Thyroid gland (tissue), 4 donors: ENCODE measurements at regions not wholly inside any gene's neighbourhood (a gene's known extent, or its start where the extent isn't known, plus 50 kb on each side); places are given as distances from the start of the nearest gene placed in this dataset.

ENCODE experiments used
- POLR2A ChIP-seq, 2 donors: fragments of 450-650 bp; IDR thresholded peaks; one replicate each; pipeline ENCODE4 v1.6.1; 2017; ENCODE audit warnings: antibody characterized with exemption in 2 of 2, mild to moderate bottlenecking in 2 of 2, moderate library complexity in 1 of 2
- TF ChIP-seq, protein P1 (sequence below), 6 experiments: fragments of 200-600 bp in 3 of 6; fragments of 450-650 bp in 3 of 6; sonication (generic) in 3 of 6; IDR thresholded peaks; one replicate each; pipeline ENCODE4 v1.5.1; 2016 to 2019; ENCODE audit warnings: antibody characterized with exemption in 6 of 6, mild to moderate bottlenecking in 2 of 6, inconsistent platforms in 1 of 6, moderate library complexity in 1 of 6

GRCh38 chr2:236896688-236897087 lies 189.0 kb upstream of the COPS8 start:
- TF ChIP-seq, protein P1, sequence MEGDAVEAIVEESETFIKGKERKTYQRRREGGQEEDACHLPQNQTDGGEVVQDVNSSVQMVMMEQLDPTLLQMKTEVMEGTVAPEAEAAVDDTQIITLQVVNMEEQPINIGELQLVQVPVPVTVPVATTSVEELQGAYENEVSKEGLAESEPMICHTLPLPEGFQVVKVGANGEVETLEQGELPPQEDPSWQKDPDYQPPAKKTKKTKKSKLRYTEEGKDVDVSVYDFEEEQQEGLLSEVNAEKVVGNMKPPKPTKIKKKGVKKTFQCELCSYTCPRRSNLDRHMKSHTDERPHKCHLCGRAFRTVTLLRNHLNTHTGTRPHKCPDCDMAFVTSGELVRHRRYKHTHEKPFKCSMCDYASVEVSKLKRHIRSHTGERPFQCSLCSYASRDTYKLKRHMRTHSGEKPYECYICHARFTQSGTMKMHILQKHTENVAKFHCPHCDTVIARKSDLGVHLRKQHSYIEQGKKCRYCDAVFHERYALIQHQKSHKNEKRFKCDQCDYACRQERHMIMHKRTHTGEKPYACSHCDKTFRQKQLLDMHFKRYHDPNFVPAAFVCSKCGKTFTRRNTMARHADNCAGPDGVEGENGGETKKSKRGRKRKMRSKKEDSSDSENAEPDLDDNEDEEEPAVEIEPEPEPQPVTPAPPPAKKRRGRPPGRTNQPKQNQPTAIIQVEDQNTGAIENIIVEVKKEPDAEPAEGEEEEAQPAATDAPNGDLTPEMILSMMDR (IDR thresholded peaks at IDR 0.05): no peak
- no peak for TF ChIP-seq POLR2A (IDR thresholded peaks at IDR 0.05)
